ENCODE measurements at regions not wholly inside any gene's neighbourhood (a gene's known extent, or its start where the extent isn't known, plus 50 kb on each side); places are given as distances from the start of the nearest gene placed in this dataset.

DNA sequence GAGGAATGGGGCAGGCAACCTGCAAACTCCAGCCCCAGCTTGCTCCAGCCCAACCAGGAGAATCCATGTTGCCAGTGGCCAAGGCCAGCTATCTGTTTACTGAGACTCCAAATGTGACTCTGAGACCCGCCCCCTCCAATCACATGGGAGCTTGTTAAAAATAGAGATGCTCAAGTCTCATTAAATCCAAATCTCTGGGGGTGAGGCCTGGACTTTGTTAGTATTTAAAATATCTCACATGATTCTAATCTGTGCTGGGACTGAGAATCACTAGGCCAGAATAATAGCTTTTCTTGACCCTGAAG lies 224.2 kb upstream of the TBL1XR1 start:
- Histone ChIP-seq H3K27ac (ENCODE audit: low read length) (no peak overlapping the region), H4K20me1 (ENCODE audit: insufficient read depth, low read length) (no peaks in the 10 kb centered on the region), H3K4me2 (ENCODE audit: low read depth, low read length) (no peak overlapping the region), H3K4me3 (ENCODE audit: low read length) (no peak overlapping the region), H3K4me1 (ENCODE audit: low read length) (peaks cover 36% of the 10 kb centered on the region), H3K36me3 (replicated peaks; ENCODE audit: insufficient read depth, low read length) (no peaks in the 10 kb centered on the region), H3K79me2 (ENCODE audit: low read length) (no peaks in the 10 kb centered on the region), H3K9ac (ENCODE audit: low read length) (no peak overlapping the region), H2AFZ (ENCODE audit: low read length) (no peak overlapping the region), H3K27me3 (replicated peaks; ENCODE audit: insufficient read depth, low read length) (no peaks in the 10 kb centered on the region), H3K9me2 (replicated peaks; ENCODE audit: insufficient read depth, low read length) (no peaks in the 10 kb centered on the region), H3F3A (ENCODE audit: insufficient read depth, low read length) (peaks cover 12% of the 10 kb centered on the region), H3K9me3 (replicated peaks; ENCODE audit: insufficient read depth, low read length) (no peaks in the 10 kb centered on the region)
- no peak for DNase-seq
- TF ChIP-seq, protein P1, sequence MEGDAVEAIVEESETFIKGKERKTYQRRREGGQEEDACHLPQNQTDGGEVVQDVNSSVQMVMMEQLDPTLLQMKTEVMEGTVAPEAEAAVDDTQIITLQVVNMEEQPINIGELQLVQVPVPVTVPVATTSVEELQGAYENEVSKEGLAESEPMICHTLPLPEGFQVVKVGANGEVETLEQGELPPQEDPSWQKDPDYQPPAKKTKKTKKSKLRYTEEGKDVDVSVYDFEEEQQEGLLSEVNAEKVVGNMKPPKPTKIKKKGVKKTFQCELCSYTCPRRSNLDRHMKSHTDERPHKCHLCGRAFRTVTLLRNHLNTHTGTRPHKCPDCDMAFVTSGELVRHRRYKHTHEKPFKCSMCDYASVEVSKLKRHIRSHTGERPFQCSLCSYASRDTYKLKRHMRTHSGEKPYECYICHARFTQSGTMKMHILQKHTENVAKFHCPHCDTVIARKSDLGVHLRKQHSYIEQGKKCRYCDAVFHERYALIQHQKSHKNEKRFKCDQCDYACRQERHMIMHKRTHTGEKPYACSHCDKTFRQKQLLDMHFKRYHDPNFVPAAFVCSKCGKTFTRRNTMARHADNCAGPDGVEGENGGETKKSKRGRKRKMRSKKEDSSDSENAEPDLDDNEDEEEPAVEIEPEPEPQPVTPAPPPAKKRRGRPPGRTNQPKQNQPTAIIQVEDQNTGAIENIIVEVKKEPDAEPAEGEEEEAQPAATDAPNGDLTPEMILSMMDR (IDR thresholded peaks at IDR 0.05; ENCODE audit: low read length) = no peak
- no peak for TF ChIP-seq EZH2phosphoT487 (IDR thresholded peaks at IDR 0.05; ENCODE audit: low read length)

DNA sequence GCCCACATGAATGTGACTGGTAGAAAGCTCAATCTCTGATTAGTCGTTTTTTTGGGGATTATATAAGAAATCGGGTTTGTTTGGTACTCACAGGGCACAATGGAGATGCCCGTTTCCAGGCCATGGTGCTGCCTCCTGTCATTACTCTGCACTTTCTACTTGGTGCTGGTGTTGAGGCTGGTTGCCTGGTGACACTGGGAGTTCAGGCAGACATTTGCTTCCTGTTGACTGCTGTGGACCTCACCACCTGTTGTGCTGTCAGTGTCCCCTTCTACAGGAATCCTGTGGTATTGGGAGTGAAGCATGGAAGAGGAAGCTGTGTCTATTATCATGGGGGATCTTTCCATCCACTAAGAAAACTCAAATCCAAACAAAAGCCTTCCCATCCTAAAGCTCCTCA lies 227.2 kb upstream of the TBL1XR1 start:
- TF ChIP-seq, protein P1 (IDR thresholded peaks at IDR 0.05; ENCODE audit: low read length) = no peak
- TF ChIP-seq EZH2 (optimal IDR thresholded peaks at IDR 0.05; ENCODE audit: low read depth, low read length) (no peak), EZH2phosphoT487 (IDR thresholded peaks at IDR 0.05; ENCODE audit: low read length) (no peak)

DNA sequence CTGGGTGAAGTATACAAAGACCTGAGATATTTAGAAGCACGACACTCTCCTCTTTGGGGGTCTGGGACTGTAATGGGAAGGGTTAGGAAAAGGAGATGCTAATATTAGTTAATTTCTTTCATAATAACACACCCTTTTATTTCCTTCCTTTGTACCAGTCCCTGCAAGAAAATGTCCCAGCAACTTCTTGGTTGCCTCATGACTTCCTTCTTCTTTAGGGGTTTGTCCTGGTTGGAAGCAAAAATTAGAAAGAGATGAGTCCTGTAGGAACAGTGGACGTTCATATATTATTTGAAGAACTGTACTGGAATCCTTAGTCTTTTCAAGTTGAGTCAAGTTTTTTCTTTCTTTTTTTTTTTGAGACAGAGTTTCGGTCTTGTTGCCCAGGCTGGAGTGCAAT lies 227.8 kb upstream of the TBL1XR1 start:
- H2AFZ ChIP-seq (ENCODE audit: low read length) = no peak overlapping the region
- no peaks in the 10 kb centered on the region for H3K79me2 ChIP-seq (ENCODE audit: low read length)
- no peaks in the 10 kb centered on the region for H3K9me3 ChIP-seq (replicated peaks; ENCODE audit: insufficient read depth, low read length)
- no peak overlapping the region for H3K4me3 ChIP-seq (ENCODE audit: low read length)
- H3K27me3 ChIP-seq (replicated peaks; ENCODE audit: insufficient read depth, low read length) = no peaks in the 10 kb centered on the region
- TF ChIP-seq EZH2phosphoT487 (IDR thresholded peaks at IDR 0.05; ENCODE audit: low read length) = no peak
- no peak for TF ChIP-seq EZH2 (optimal IDR thresholded peaks at IDR 0.05; ENCODE audit: low read depth, low read length)
- TF ChIP-seq, protein P1 (IDR thresholded peaks at IDR 0.05; ENCODE audit: low read length) = no peak
- no peak overlapping the region for H3K27ac ChIP-seq (ENCODE audit: low read length)
- no peak overlapping the region for H3K9ac ChIP-seq (ENCODE audit: low read length)
- peaks cover 15% of the 10 kb centered on the region for H3F3A ChIP-seq (ENCODE audit: insufficient read depth, low read length)
- DNase-seq = no peak
- H4K20me1 ChIP-seq (ENCODE audit: insufficient read depth, low read length) = no peaks in the 10 kb centered on the region
- H3K9me2 ChIP-seq (replicated peaks; ENCODE audit: insufficient read depth, low read length) = no peaks in the 10 kb centered on the region
- H3K36me3 ChIP-seq (replicated peaks; ENCODE audit: insufficient read depth, low read length) = no peaks in the 10 kb centered on the region
- H3K4me1 ChIP-seq (ENCODE audit: low read length) = peaks cover 24% of the 10 kb centered on the region
- no peak overlapping the region for H3K4me2 ChIP-seq (ENCODE audit: low read depth, low read length)

More for the DNA sequence above, 227.2 kb upstream of the TBL1XR1 start:
- Histone ChIP-seq H3K4me1 (ENCODE audit: low read length) (peaks cover 24% of the 10 kb centered on the region), H4K20me1 (ENCODE audit: insufficient read depth, low read length) (no peaks in the 10 kb centered on the region), H3K4me2 (ENCODE audit: low read depth, low read length) (no peak overlapping the region), H3F3A (ENCODE audit: insufficient read depth, low read length) (peaks cover 15% of the 10 kb centered on the region), H3K4me3 (ENCODE audit: low read length) (no peak overlapping the region), H3K27me3 (replicated peaks; ENCODE audit: insufficient read depth, low read length) (no peaks in the 10 kb centered on the region), H2AFZ (ENCODE audit: low read length) (no peak overlapping the region), H3K9me2 (replicated peaks; ENCODE audit: insufficient read depth, low read length) (no peaks in the 10 kb centered on the region), H3K9me3 (replicated peaks; ENCODE audit: insufficient read depth, low read length) (no peaks in the 10 kb centered on the region), H3K9ac (ENCODE audit: low read length) (no peak overlapping the region), H3K36me3 (replicated peaks; ENCODE audit: insufficient read depth, low read length) (no peaks in the 10 kb centered on the region), H3K27ac (ENCODE audit: low read length) (no peak overlapping the region), H3K79me2 (ENCODE audit: low read length) (no peaks in the 10 kb centered on the region)
- peak; percentile 28 for DNase-seq

Measured in MM.1S (cell line).